ENCODE measurements at regions not wholly inside any gene's neighbourhood (a gene's known extent, or its start where the extent isn't known, plus 50 kb on each side); places are given as distances from the start of the nearest gene placed in this dataset.

DNA sequence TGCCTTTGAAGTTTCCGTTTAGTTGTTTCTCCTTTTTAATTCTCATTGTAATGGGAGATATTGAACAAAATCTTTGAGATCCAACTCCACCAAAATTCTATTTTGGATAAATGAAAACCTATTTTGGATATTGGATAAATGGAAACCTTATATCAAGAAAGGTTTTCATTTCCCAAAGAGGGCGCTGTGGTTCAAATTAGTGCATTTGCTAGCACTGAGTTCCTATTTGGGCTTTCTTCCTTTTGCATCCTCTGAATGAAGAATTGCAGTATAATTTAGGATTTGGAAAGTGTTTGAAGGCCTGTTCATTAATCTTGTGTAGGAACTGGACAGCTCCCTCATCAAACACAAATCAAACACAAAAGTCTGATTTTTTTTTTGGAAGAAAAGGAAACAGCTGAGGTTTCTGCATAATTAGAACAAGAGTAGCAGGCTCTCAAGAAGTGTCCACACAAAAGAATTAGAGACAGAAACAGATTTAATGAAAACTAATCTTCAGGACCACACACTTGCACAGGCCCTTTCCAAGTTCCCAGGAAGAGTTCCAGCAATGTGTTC, 80.8 kb upstream of the KLF14 start:
- TF ChIP-seq, protein P1, sequence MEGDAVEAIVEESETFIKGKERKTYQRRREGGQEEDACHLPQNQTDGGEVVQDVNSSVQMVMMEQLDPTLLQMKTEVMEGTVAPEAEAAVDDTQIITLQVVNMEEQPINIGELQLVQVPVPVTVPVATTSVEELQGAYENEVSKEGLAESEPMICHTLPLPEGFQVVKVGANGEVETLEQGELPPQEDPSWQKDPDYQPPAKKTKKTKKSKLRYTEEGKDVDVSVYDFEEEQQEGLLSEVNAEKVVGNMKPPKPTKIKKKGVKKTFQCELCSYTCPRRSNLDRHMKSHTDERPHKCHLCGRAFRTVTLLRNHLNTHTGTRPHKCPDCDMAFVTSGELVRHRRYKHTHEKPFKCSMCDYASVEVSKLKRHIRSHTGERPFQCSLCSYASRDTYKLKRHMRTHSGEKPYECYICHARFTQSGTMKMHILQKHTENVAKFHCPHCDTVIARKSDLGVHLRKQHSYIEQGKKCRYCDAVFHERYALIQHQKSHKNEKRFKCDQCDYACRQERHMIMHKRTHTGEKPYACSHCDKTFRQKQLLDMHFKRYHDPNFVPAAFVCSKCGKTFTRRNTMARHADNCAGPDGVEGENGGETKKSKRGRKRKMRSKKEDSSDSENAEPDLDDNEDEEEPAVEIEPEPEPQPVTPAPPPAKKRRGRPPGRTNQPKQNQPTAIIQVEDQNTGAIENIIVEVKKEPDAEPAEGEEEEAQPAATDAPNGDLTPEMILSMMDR (IDR thresholded peaks at IDR 0.05; ENCODE audit: low read length): peak; percentile 45
- no peak for TF ChIP-seq EZH2phosphoT487 (IDR thresholded peaks at IDR 0.05; ENCODE audit: low read length)
